Neural progenitor cell (in vitro differentiated cells): ENCODE measurements at regions not wholly inside any gene's neighbourhood (a gene's known extent, or its start where the extent isn't known, plus 50 kb on each side); places are given as distances from the start of the nearest gene placed in this dataset.

ENCODE experiments used
- EZH2 ChIP-seq: fragments of 200-600 bp; sonication (generic); IDR thresholded peaks from 2 replicates; pipeline ENCODE4 v1.6.1; 2017; ENCODE audit warnings: antibody characterized with exemption, mild to moderate bottlenecking, moderate library complexity
- EZH2phosphoT487 ChIP-seq: fragments of 200-600 bp; sonication (generic); IDR thresholded peaks from 2 replicates; pipeline ENCODE4 v1.6.1; 2017; ENCODE audit warnings: antibody characterized with exemption
- TF ChIP-seq, protein P1 (sequence below): fragments of 200-600 bp; sonication (generic); IDR thresholded peaks from 2 replicates; pipeline ENCODE4 v1.5.1; 2017; ENCODE audit warnings: antibody characterized with exemption, mild to moderate bottlenecking

DNA sequence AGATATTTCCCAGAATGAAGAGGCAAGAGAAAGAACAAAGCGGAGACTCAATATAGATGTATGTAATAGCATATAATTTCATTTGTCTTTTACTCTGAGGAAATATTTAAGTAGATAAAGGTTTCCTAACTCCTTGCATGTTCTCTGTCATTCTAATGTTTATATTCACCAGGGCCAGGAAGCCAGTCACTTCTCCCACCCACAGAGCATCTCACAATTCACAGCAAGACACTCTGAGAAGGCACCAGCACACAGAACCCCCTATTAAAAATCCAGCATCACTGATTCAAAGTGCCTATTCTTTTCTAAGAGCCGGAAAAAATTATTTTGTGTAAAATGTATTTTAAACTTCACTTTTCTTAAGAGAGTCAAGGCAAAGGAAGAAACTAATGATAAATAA, 927.1 kb downstream of the C4orf33 start:
- TF ChIP-seq, protein P1, sequence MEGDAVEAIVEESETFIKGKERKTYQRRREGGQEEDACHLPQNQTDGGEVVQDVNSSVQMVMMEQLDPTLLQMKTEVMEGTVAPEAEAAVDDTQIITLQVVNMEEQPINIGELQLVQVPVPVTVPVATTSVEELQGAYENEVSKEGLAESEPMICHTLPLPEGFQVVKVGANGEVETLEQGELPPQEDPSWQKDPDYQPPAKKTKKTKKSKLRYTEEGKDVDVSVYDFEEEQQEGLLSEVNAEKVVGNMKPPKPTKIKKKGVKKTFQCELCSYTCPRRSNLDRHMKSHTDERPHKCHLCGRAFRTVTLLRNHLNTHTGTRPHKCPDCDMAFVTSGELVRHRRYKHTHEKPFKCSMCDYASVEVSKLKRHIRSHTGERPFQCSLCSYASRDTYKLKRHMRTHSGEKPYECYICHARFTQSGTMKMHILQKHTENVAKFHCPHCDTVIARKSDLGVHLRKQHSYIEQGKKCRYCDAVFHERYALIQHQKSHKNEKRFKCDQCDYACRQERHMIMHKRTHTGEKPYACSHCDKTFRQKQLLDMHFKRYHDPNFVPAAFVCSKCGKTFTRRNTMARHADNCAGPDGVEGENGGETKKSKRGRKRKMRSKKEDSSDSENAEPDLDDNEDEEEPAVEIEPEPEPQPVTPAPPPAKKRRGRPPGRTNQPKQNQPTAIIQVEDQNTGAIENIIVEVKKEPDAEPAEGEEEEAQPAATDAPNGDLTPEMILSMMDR, result no peak
- no peak for TF ChIP-seq EZH2
- TF ChIP-seq EZH2phosphoT487, result no peak
